Keratinocyte (primary cell): ENCODE measurements at regions not wholly inside any gene's neighbourhood (a gene's known extent, or its start where the extent isn't known, plus 50 kb on each side); places are given as distances from the start of the nearest gene placed in this dataset.

Experiments used
- DNase-seq: peaks from one replicate; pipeline ENCODE4 v3.0.0-alpha.2; 2011; ENCODE audit warnings: low read depth, missing footprints, low spot score
- FAIRE-seq: peaks from 2 replicates; lab custom pipeline; 2011; peaks lifted over from hg19 to GRCh38; lab: Jason Lieb, UNC
- H2AFZ ChIP-seq: 2 replicates; pipeline ENCODE4 v1.6.0; 2012; ENCODE audit warnings: low read length, control low read depth, inconsistent platforms; ENCODE audit not compliant: control insufficient read depth
- H3K27ac ChIP-seq: 2 replicates; pipeline ENCODE4 v1.5.1; 2011; ENCODE audit warnings: low read length; ENCODE audit not compliant: control insufficient read depth, insufficient read depth
- H3K27me3 ChIP-seq: 3 replicates; pipeline ENCODE4 v1.6.0; 2011; ENCODE audit warnings: low read length; ENCODE audit not compliant: control insufficient read depth, insufficient read depth; ENCODE audit errors: extremely low read depth
- H3K36me3 ChIP-seq, 2 experiments: 2 replicates in 1 of 2; 3 replicates in 1 of 2; pipeline ENCODE4 v1.5.1; 2011; ENCODE audit warnings: low read length in 2 of 2, mild to moderate bottlenecking in 1 of 2; ENCODE audit not compliant: control insufficient read depth in 2 of 2, insufficient read depth in 2 of 2; ENCODE audit errors: extremely low read depth in 1 of 2
- H3K4me1 ChIP-seq: 3 replicates; pipeline ENCODE4 v1.5.1; 2011; ENCODE audit warnings: low read length; ENCODE audit not compliant: control insufficient read depth, insufficient read depth; ENCODE audit errors: extremely low read depth
- H3K4me2 ChIP-seq: 3 replicates; pipeline ENCODE4 v1.6.0; 2011; ENCODE audit warnings: low read depth, low read length; ENCODE audit not compliant: control insufficient read depth, insufficient read depth; ENCODE audit errors: extremely low read depth
- H3K4me3 ChIP-seq, 3 experiments: fragments of 200-600 bp in 1 of 3; sonication (generic) in 1 of 3; 2 replicates in 2 of 3; 3 replicates in 1 of 3; pipeline ENCODE4 v1.5.1; 2011 to 2016; ENCODE audit warnings: low read length in 3 of 3, mild to moderate bottlenecking in 3 of 3, control low read depth in 2 of 3, inconsistent platforms in 1 of 3, low read depth in 1 of 3, mixed read lengths in 1 of 3, mixed run types in 1 of 3, moderate library complexity in 1 of 3; ENCODE audit not compliant: control insufficient read depth in 2 of 3, insufficient read depth in 2 of 3; ENCODE audit errors: extremely low read depth in 1 of 3
- H3K79me2 ChIP-seq: 2 replicates; pipeline ENCODE4 v1.6.0; 2012; ENCODE audit warnings: low read length; ENCODE audit not compliant: control insufficient read depth, insufficient read depth
- H3K9ac ChIP-seq: 3 replicates; pipeline ENCODE4 v1.6.0; 2011; ENCODE audit warnings: low read length; ENCODE audit not compliant: control insufficient read depth, insufficient read depth; ENCODE audit errors: extremely low read depth
- H3K9me1 ChIP-seq: 3 replicates; pipeline ENCODE4 v1.6.0; 2011; ENCODE audit warnings: low read length; ENCODE audit not compliant: control insufficient read depth, insufficient read depth; ENCODE audit errors: extremely low read depth
- H3K9me3 ChIP-seq: 2 replicates; pipeline ENCODE4 v1.5.1; 2012; ENCODE audit warnings: low read depth, low read length; ENCODE audit not compliant: control insufficient read depth
- H4K20me1 ChIP-seq: 3 replicates; pipeline ENCODE4 v1.6.0; 2011; ENCODE audit warnings: low read length; ENCODE audit not compliant: control insufficient read depth, insufficient read depth; ENCODE audit errors: extremely low read depth
- EZH2 ChIP-seq: IDR thresholded peaks from one replicate; pipeline ENCODE4 v1.6.1; 2012; ENCODE audit warnings: inconsistent platforms, mild to moderate bottlenecking, low read length, moderate library complexity
- dilution Hi-C: fragments of 300-500 bp; cut with MboI; formaldehyde crosslinking; loops from one replicate; pipeline ENCODE4 v1.7.0; 2020; ENCODE audit warnings: low sequenced_read_pairs; ENCODE audit not compliant: extremely low pct_ligation_motif_present
- TF ChIP-seq, protein P1 (sequence below), 3 experiments: IDR thresholded peaks in 1 of 3; conservative IDR thresholded peaks in 1 of 3; optimal IDR thresholded peaks in 1 of 3; 2 replicates in 2 of 3; 3 replicates in 1 of 3; pipeline versions ENCODE3 to v1.5.1; 2011; ENCODE audit warnings: low read length in 3 of 3, mild to moderate bottlenecking in 3 of 3, moderate library complexity in 2 of 3, control low read depth in 1 of 3, inconsistent platforms in 1 of 3; ENCODE audit not compliant: insufficient read depth in 2 of 3; ENCODE audit errors: extremely low read depth in 1 of 3

DNA sequence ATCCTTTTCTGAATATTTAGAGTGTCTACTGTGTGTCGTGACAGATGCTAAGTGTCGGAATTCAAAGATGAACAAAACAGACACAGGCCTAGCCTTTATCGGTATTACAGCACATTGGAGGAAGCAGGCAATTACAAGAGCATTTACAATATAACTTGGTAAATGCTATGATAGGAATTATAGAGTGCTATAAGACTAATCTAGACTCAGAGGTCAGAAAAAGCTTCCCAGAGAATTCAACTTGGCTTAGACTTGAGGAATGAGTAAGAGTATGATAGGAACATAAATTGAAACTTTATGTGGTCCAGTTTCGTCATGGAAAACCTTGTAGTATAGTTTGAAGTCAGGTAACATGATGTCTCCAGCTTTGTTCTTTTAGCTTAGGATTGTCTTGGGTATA lies 395.7 kb upstream of the FAT3 start:
- Histone ChIP-seq H3K9me1 (no peaks in the 10 kb centered on the region), H3K36me3 (no peaks in the 10 kb centered on the region), H3K27me3 (no peaks in the 10 kb centered on the region), H3K9me3 (no peaks in the 10 kb centered on the region), H3K9ac (no peak overlapping the region), H3K4me1 (no peaks in the 10 kb centered on the region), H2AFZ (no peak overlapping the region), H4K20me1 (no peaks in the 10 kb centered on the region), H3K79me2 (no peaks in the 10 kb centered on the region), H3K4me3 (no peak overlapping the region), H3K27ac (no peak overlapping the region), H3K4me2 (no peak overlapping the region)
- dilution Hi-C loops, result no loop called here
- no peak for FAIRE-seq
- TF ChIP-seq, protein P1, sequence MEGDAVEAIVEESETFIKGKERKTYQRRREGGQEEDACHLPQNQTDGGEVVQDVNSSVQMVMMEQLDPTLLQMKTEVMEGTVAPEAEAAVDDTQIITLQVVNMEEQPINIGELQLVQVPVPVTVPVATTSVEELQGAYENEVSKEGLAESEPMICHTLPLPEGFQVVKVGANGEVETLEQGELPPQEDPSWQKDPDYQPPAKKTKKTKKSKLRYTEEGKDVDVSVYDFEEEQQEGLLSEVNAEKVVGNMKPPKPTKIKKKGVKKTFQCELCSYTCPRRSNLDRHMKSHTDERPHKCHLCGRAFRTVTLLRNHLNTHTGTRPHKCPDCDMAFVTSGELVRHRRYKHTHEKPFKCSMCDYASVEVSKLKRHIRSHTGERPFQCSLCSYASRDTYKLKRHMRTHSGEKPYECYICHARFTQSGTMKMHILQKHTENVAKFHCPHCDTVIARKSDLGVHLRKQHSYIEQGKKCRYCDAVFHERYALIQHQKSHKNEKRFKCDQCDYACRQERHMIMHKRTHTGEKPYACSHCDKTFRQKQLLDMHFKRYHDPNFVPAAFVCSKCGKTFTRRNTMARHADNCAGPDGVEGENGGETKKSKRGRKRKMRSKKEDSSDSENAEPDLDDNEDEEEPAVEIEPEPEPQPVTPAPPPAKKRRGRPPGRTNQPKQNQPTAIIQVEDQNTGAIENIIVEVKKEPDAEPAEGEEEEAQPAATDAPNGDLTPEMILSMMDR (optimal IDR thresholded peaks at IDR 0.05 in 1 of 3, IDR thresholded peaks at IDR 0.05 in 1 of 3, conservative IDR thresholded peaks at IDR 0.05 in 1 of 3; ENCODE audit: extremely low read depth in 1 of 3, insufficient read depth in 2 of 3, low read length in 3 of 3), result no peak
- no peak for TF ChIP-seq EZH2
- no peak for DNase-seq

DNA sequence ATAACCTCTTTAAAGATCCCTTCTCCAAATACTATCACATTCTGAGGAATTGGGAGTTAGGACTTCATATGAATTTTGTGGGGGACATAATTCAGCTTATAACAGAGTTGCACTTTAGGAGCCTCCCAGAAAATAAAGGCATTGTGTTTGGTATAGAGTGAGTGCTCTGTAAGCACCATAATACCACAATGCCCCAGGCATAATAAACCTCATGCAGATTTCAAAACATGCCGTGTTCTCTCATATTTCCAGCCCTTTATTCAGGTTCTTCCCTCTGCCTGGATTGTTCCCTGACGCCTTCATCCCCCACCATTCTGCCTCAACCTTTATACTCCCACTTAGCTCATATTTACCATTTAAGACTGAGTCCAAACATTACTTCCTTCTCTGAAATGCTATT lies 398.8 kb upstream of the FAT3 start:
- Histone ChIP-seq H3K79me2 (no peaks in the 10 kb centered on the region), H4K20me1 (no peaks in the 10 kb centered on the region), H3K27me3 (no peaks in the 10 kb centered on the region), H3K9me3 (no peaks in the 10 kb centered on the region), H3K4me3 (no peak overlapping the region), H3K9me1 (no peaks in the 10 kb centered on the region), H3K4me1 (no peaks in the 10 kb centered on the region), H3K36me3 (no peaks in the 10 kb centered on the region), H2AFZ (no peak overlapping the region), H3K27ac (no peak overlapping the region), H3K9ac (no peak overlapping the region), H3K4me2 (no peak overlapping the region)
- TF ChIP-seq EZH2, result no peak
- TF ChIP-seq, protein P1 (optimal IDR thresholded peaks at IDR 0.05 in 1 of 3, IDR thresholded peaks at IDR 0.05 in 1 of 3, conservative IDR thresholded peaks at IDR 0.05 in 1 of 3; ENCODE audit: extremely low read depth in 1 of 3, insufficient read depth in 2 of 3, low read length in 3 of 3), result no peak
- FAIRE-seq, result no peak
- no peak for DNase-seq
- dilution Hi-C loops, result no loop called here
